DND-41 (cell line): ENCODE measurements at regions not wholly inside any gene's neighbourhood (a gene's known extent, or its start where the extent isn't known, plus 50 kb on each side); places are given as distances from the start of the nearest gene placed in this dataset.

Source experiments
- EZH2 ChIP-seq: IDR thresholded peaks from 3 replicates; pipeline ENCODE4 v1.6.1; 2012; ENCODE audit warnings: borderline replicate concordance, low read depth, mild to moderate bottlenecking, moderate library complexity, low read length, inconsistent platforms; ENCODE audit not compliant: severe bottlenecking
- TF ChIP-seq, protein P1 (sequence below): IDR thresholded peaks from 2 replicates; pipeline ENCODE4 v1.5.1; 2012; ENCODE audit warnings: borderline replicate concordance, low read length, moderate library complexity, mild to moderate bottlenecking; ENCODE audit not compliant: poor library complexity, severe bottlenecking; ENCODE audit errors: extremely low read depth

DNA sequence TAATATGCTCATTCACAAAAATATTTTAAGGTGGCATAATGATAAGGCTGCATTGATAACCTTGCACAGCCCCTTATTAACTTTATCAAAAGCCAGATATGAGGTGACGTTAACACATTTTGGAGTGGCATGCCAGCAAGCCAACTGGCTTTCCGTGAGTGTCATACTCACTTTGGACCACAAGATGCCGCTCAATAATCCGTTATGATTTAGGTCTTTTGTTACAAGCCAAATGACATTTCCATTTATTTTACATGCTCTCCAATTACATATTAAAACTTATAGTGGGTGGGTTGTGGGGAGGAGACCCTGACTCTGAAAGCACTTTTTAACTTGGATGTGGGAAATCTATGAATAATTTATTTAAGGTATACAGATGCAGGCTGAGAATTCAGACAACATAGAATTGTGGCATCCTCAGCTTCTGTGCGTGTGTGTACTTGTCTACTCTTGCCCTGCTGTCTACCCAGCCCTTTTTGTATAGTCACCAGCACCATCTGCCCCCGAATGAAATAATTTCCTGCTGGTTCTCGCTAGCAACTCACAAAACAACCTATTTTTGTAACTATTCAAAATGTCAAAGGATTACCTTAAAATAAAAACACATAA is 305.1 kb downstream of the PSAT1 start:
- TF ChIP-seq, protein P1, sequence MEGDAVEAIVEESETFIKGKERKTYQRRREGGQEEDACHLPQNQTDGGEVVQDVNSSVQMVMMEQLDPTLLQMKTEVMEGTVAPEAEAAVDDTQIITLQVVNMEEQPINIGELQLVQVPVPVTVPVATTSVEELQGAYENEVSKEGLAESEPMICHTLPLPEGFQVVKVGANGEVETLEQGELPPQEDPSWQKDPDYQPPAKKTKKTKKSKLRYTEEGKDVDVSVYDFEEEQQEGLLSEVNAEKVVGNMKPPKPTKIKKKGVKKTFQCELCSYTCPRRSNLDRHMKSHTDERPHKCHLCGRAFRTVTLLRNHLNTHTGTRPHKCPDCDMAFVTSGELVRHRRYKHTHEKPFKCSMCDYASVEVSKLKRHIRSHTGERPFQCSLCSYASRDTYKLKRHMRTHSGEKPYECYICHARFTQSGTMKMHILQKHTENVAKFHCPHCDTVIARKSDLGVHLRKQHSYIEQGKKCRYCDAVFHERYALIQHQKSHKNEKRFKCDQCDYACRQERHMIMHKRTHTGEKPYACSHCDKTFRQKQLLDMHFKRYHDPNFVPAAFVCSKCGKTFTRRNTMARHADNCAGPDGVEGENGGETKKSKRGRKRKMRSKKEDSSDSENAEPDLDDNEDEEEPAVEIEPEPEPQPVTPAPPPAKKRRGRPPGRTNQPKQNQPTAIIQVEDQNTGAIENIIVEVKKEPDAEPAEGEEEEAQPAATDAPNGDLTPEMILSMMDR, result peak; percentile 76
- no peak for TF ChIP-seq EZH2
